Uterus (tissue), 2 donors: ENCODE measurements at regions not wholly inside any gene's neighbourhood (a gene's known extent, or its start where the extent isn't known, plus 50 kb on each side); places are given as distances from the start of the nearest gene placed in this dataset.

Experiments used
- POLR2A ChIP-seq, 2 donors: fragments of 450-650 bp; IDR thresholded peaks; one replicate each; pipeline ENCODE4 v1.6.1; 2016; ENCODE audit warnings: antibody characterized with exemption in 2 of 2, mild to moderate bottlenecking in 1 of 2, moderate library complexity in 1 of 2
- TF ChIP-seq, protein P1 (sequence below), 4 experiments: fragments of 200-600 bp in 2 of 4; fragments of 450-650 bp in 2 of 4; sonication (generic) in 2 of 4; IDR thresholded peaks; one replicate each; pipeline ENCODE4 v1.5.1; 2016 to 2019; ENCODE audit warnings: antibody characterized with exemption in 4 of 4, mild to moderate bottlenecking in 2 of 4, moderate library complexity in 1 of 4

DNA sequence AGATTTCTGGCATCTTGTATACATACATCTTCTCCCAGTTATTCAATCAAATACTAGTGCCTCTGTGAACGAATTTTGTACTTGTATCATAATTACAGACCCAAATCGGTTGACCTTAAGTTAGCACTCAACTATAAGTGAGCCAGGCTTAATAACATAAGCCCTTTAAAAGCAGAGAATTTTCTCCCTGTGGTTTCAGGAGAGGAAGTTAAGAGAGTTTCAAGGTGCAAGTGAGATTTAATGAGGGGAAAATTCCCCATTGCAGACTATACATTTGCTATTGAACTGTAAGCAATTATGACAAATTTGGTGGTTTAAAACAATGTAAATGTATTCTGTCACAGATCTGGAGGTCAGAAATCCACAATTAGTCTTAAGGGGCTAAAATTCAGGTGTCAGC lies 261.9 kb upstream of the NREP start:
- no peak for TF ChIP-seq POLR2A (IDR thresholded peaks at IDR 0.05)
- TF ChIP-seq, protein P1, sequence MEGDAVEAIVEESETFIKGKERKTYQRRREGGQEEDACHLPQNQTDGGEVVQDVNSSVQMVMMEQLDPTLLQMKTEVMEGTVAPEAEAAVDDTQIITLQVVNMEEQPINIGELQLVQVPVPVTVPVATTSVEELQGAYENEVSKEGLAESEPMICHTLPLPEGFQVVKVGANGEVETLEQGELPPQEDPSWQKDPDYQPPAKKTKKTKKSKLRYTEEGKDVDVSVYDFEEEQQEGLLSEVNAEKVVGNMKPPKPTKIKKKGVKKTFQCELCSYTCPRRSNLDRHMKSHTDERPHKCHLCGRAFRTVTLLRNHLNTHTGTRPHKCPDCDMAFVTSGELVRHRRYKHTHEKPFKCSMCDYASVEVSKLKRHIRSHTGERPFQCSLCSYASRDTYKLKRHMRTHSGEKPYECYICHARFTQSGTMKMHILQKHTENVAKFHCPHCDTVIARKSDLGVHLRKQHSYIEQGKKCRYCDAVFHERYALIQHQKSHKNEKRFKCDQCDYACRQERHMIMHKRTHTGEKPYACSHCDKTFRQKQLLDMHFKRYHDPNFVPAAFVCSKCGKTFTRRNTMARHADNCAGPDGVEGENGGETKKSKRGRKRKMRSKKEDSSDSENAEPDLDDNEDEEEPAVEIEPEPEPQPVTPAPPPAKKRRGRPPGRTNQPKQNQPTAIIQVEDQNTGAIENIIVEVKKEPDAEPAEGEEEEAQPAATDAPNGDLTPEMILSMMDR (IDR thresholded peaks at IDR 0.05): no peak
